HAP-1 (cell line): ENCODE measurements at regions not wholly inside any gene's neighbourhood (a gene's known extent, or its start where the extent isn't known, plus 50 kb on each side); places are given as distances from the start of the nearest gene placed in this dataset.
"Not testable (repeated sequence)": the region's sequence is repeated elsewhere in the genome, so short reads cannot be mapped to it uniquely, and the experiment has no call there.

ENCODE experiments used
- DNase-seq, 2 experiments: peaks; one replicate each; pipeline ENCODE4 v3.0.0-alpha.2; 2016 to 2020; ENCODE audit warnings: low spot score in 2 of 2
- H3K27me3 ChIP-seq: fragments of 250-450 bp; sonication (Bioruptor Pico); 2 replicates; pipeline ENCODE4 v1.5.1; 2020; ENCODE audit warnings: low read depth, mild to moderate bottlenecking, moderate library complexity
- H3K36me3 ChIP-seq: fragments of 250-450 bp; sonication (Bioruptor Pico); replicated peaks from 2 replicates; pipeline ENCODE4 v1.5.1; 2020; ENCODE audit warnings: mild to moderate bottlenecking
- H3K4me1 ChIP-seq: fragments of 250-450 bp; sonication (Bioruptor Pico); 2 replicates; pipeline ENCODE4 v1.5.1; 2020; ENCODE audit warnings: mild to moderate bottlenecking
- H3K4me3 ChIP-seq: fragments of 250-450 bp; sonication (Bioruptor Pico); 2 replicates; pipeline ENCODE4 v1.5.1; 2020; ENCODE audit warnings: mild to moderate bottlenecking, moderate library complexity
- H3K9me3 ChIP-seq: fragments of 250-450 bp; sonication (Bioruptor Pico); 2 replicates; pipeline ENCODE4 v1.5.1; 2020; ENCODE audit warnings: mild to moderate bottlenecking, moderate library complexity
- in situ Hi-C: fragments of 300-500 bp; cut with MboI; formaldehyde crosslinking; loops from 3 replicates; pipeline ENCODE4 v1.14.3; 2020; ENCODE audit warnings: low sequenced_read_pairs, inconsistent platforms, mixed read lengths

GRCh38 chr20:47998736-47999135, 213.5 kb upstream of the SULF2 start:
- in situ Hi-C loops: no loop called here
- DNase-seq: no peak
- no peaks in the 10 kb centered on the region for H3K4me1 ChIP-seq
- no peak overlapping the region for H3K4me3 ChIP-seq
- no peaks in the 10 kb centered on the region for H3K27me3 ChIP-seq
- H3K36me3 ChIP-seq: no peaks in the 10 kb centered on the region
- no peaks in the 10 kb centered on the region for H3K9me3 ChIP-seq

DNA sequence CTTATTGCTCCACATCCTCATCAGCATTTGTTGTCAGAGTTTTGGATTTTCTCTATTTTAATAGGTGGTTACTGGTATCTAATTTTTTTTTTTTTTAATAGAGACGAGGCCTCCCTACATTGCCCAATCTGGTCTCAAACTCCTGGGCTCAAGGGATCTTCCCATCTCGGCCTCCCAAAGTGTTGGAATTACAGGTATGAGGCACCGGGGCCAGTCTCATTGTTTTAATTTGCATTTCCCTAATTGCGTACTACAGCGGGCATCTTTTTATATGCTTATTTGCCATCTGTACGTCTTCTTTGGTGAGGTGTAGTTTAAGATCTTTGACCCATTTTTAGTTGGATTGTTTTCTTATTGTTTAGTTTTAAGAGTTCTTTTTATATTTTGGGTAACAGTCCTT, 210.4 kb upstream of the SULF2 start:
- in situ Hi-C loops: no loop called here
- peaks cover 2% of the 10 kb centered on the region; the same call in 1 of the 2 replicates for H3K9me3 ChIP-seq
- H3K36me3 ChIP-seq: no peaks in the 10 kb centered on the region
- no peaks in the 10 kb centered on the region for H3K4me1 ChIP-seq
- H3K27me3 ChIP-seq: no peaks in the 10 kb centered on the region
- H3K4me3 ChIP-seq: no peak overlapping the region
- no peak for DNase-seq

DNA sequence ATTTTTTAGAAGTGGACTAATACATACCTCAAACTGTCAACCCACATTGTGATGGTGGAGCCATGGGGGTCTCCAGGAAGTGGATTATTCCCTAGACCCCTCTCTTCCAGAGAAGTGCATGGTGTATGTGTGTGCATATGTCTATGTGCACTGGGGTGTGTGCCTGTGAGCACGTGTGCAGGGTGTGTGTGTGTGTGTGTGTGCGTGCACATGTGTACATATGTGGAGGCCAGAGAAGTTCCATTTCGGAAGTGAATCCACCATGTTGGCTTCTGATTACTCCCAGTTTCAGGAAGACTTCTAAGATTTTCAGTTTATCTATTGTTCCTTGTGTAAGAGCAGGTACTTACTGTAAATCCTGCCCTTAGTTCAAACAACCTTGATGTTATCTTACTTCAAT, 208.5 kb upstream of the SULF2 start:
- no peaks in the 10 kb centered on the region for H3K4me1 ChIP-seq
- no peak overlapping the region for H3K4me3 ChIP-seq
- in situ Hi-C loops: no loop called here
- no peaks in the 10 kb centered on the region for H3K36me3 ChIP-seq
- DNase-seq: no peak
- peaks cover 2% of the 10 kb centered on the region; the same call in 1 of the 2 replicates for H3K9me3 ChIP-seq
- H3K27me3 ChIP-seq: no peaks in the 10 kb centered on the region

DNA sequence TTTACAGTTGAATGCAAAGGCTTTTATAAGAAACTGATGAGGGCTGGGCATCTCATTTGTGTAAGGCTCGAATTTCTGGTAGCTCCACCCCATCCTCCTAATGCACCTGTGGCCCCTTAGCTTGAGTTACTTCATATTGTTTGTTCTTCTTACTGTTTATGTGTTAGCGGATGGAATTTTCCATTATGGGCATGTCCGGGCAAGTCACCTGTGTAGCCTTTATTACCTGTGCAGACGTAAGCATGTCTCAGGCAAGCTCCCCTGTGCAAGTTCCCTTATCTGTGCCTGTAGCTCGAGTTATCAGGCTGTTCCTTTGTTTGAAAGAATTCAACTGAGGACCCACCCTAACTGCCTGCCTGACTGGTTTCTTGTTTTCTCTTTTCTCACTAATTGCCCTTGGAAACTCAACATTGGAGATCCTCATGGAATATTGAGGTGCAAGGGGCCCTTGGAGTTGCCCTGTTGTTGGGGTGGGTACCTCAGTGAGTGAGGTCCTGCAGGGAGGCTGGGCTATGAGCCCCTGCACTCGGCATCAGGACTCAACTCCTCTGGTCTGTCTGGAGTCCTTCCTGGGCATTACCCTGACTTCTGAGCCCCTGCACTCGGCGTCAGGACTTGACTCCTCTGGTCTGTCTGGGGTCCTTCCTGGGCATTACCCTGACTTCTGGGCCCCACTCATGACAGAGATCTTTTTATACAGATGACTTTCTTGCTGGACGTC, 207.9 kb upstream of the SULF2 start:
- Histone ChIP-seq H3K27me3 (no peaks in the 10 kb centered on the region), H3K9me3 (peaks cover 2% of the 10 kb centered on the region; the same call in 1 of the 2 replicates), H3K4me3 (no peak overlapping the region), H3K4me1 (no peaks in the 10 kb centered on the region), H3K36me3 (no peaks in the 10 kb centered on the region)
- DNase-seq: no peak
- in situ Hi-C loops: no loop called here

- no peak for DNase-seq
- in situ Hi-C loops: no loop called here
- H3K27me3 ChIP-seq: no peaks in the 10 kb centered on the region
- no peaks in the 10 kb centered on the region for H3K4me1 ChIP-seq
- H3K9me3 ChIP-seq: peaks cover 2% of the 10 kb centered on the region; the same call in 1 of the 2 replicates
- H3K4me3 ChIP-seq: no peak overlapping the region
- H3K36me3 ChIP-seq: no peaks in the 10 kb centered on the region
Measured at GRCh38 chr20:47991875-47992488, 206.7 kb upstream of the SULF2 start.

- no peak for DNase-seq
- no peak overlapping the region for H3K4me3 ChIP-seq
- H3K27me3 ChIP-seq: no peaks in the 10 kb centered on the region
- in situ Hi-C loops: no loop called here
- H3K4me1 ChIP-seq: no peaks in the 10 kb centered on the region
- H3K9me3 ChIP-seq: peaks cover 2% of the 10 kb centered on the region; the same call in 1 of the 2 replicates
- no peaks in the 10 kb centered on the region for H3K36me3 ChIP-seq
Measured at GRCh38 chr20:47990507-47991150, 205.3 kb upstream of the SULF2 start.

DNA sequence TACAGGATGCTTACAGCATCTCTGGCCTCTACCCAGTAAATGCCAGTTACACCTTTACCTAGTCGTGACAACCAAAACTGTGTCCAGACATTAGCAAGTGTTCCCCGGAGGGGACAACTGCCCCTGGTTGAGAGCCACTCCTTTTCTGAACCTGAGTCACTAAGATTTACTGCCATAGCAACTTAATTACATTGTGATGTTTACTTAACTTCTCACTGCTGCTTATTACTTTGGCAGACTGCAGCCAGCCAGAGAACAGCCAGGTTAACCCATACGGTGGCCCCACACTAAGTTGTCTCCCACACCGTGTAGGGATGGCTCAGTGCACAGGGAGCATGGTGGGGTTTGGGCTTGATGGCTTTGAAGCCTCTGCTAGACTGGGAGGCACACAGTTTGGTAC, 204.7 kb upstream of the SULF2 start:
- Histone ChIP-seq H3K4me3 (no peak overlapping the region), H3K27me3 (no peaks in the 10 kb centered on the region), H3K9me3 (peaks cover 2% of the 10 kb centered on the region; the same call in 1 of the 2 replicates), H3K4me1 (no peaks in the 10 kb centered on the region), H3K36me3 (no peaks in the 10 kb centered on the region)
- in situ Hi-C loops: no loop called here
- DNase-seq: no peak

DNA sequence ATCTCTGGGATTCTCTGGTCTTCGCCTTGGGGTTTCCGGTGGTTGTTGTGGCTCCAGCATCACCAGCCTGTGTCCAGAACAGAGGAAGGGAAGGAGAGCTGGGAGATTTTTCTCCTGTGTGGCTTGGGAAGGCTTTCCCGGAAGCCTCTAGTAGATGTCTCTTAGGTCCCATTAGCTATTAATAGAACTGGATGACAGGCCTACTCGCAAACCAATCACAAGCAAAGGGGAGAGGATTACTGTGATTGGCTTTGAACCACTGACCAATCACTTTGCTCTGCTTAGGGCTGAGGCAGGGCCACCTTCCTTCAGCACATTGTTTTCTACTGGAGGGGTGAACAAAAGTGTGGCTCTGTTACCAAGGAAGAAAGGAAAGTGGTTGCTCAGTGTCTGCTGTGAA, 203.4 kb upstream of the SULF2 start:
- DNase-seq: no peak
- Histone ChIP-seq H3K27me3 (no peaks in the 10 kb centered on the region), H3K4me1 (no peaks in the 10 kb centered on the region), H3K36me3 (no peaks in the 10 kb centered on the region), H3K4me3 (no peak overlapping the region), H3K9me3 (peaks cover 2% of the 10 kb centered on the region; the same call in 1 of the 2 replicates)
- in situ Hi-C loops: no loop called here

- Histone ChIP-seq H3K36me3 (no peaks in the 10 kb centered on the region), H3K4me1 (no peaks in the 10 kb centered on the region), H3K4me3 (no peak overlapping the region), H3K27me3 (no peaks in the 10 kb centered on the region), H3K9me3 (no peaks in the 10 kb centered on the region)
- DNase-seq: peak in 1 of 2 experiments; percentile 57
- in situ Hi-C loops: no loop called here
Measured at GRCh38 chr20:47985092-47985850, 200.0 kb upstream of the SULF2 start.

DNA sequence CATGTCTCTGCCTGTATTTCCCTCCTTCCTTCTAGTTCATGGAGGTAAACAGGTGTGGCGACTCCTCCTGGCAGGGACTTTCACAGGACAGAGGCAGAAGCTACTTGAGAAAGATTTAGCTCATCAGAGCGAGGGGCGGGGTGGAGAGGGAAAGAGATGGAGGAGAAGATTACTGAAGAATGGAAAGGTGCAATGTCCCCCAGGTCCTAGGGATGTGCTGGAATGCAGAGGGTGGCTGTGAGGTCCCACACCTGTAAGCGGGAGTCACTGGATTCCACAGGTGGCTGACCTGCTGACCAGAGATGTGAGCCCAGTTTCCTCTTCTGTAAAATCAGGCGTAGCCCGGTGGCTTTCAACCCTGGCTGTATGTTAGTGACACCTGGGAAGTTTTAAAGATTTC, 199.2 kb upstream of the SULF2 start:
- no peaks in the 10 kb centered on the region for H3K27me3 ChIP-seq
- DNase-seq: no peak
- no peaks in the 10 kb centered on the region for H3K4me1 ChIP-seq
- in situ Hi-C loops: no loop called here
- no peak overlapping the region for H3K4me3 ChIP-seq
- no peaks in the 10 kb centered on the region for H3K36me3 ChIP-seq
- H3K9me3 ChIP-seq: no peaks in the 10 kb centered on the region

DNA sequence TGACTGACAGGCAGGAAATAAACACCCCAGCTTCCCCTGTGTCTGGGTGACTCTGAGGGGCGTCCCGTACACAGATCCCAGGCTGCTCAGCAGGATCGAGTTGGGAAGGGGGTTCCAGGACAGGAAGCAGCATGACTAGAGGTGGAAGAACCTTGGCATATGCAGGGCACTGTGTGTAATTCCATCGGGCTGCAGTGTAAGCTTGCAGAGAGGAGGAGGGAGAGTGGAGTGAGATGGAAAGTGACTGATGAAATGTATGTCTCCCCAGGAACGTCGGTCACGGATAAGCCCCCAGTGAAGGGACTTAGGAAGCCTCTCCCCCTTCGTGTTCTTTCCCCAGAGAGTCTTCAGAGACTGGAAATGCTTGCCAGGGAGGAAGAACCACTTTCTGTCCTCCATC, 198.4 kb upstream of the SULF2 start:
- H3K9me3 ChIP-seq, H3K27me3 ChIP-seq, H3K4me1 ChIP-seq, in situ Hi-C loops, DNase-seq, H3K36me3 ChIP-seq, H3K4me3 ChIP-seq: not testable (repeated sequence)

DNA sequence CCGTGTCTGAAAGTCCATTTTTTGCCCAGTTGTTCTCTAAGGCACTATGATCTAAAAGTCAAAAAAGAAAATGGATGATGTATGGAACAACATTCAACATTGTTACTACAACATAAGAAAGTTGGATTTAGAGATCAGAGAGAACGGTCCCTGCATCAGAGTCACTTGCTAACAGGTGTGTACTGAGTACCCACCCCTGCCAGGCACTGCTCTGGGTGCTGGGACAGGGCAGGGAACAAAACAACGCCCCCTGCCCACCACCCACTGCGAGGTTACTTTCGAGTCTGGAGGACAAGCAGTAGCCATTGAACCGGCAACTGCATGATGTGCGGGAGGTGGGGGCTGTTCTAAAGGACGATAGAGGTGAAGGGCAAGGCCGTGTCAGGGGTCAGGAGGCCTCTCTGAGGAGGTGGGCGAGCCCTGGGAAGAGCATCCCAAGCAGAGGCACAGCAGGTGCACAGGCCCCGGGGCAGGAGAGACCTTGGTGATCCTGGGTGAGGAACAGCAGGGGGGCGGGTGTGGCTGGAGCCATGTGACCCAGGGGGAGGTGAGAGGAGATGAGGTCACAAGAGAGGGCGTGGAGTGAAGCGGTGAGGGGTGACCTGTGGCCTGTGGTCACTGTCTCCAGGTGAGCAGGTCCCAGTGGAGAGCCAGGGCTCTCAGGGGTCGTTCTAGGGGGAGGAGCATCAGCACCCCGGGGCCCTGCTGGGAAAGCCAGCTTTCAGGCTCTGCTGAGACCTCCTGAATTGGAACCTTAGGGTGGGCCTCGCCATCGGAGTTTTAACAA, 197.5 kb upstream of the SULF2 start:
- no peak for DNase-seq
- Histone ChIP-seq H3K9me3 (no peaks in the 10 kb centered on the region), H3K4me1 (no peaks in the 10 kb centered on the region), H3K4me3 (no peak overlapping the region), H3K36me3 (no peaks in the 10 kb centered on the region), H3K27me3 (no peaks in the 10 kb centered on the region)
- in situ Hi-C loops: no loop called here

- no peaks in the 10 kb centered on the region for H3K27me3 ChIP-seq
- no peaks in the 10 kb centered on the region for H3K9me3 ChIP-seq
- no peaks in the 10 kb centered on the region for H3K4me1 ChIP-seq
- H3K4me3 ChIP-seq: no peak overlapping the region
- DNase-seq: no peak
- no peaks in the 10 kb centered on the region for H3K36me3 ChIP-seq
- in situ Hi-C loops: no loop called here
Measured at GRCh38 chr20:47981222-47981621, 195.9 kb upstream of the SULF2 start.
